Endodermal cell (in vitro differentiated cells): ENCODE measurements at regions not wholly inside any gene's neighbourhood (a gene's known extent, or its start where the extent isn't known, plus 50 kb on each side); places are given as distances from the start of the nearest gene placed in this dataset.
A peak's percentile ranks its signal among the peaks of the same experiment; 100 is the strongest.

Experiments used
- DNase-seq: peaks from one replicate; pipeline ENCODE4 v3.0.0-alpha.2; 2017
- H3K27ac ChIP-seq: 2 replicates; pipeline ENCODE4 v1.5.1; 2013; ENCODE audit warnings: mild to moderate bottlenecking, low read depth, low read length, moderate library complexity
- H3K27me3 ChIP-seq: 2 replicates; pipeline ENCODE4 v1.6.1; 2013; ENCODE audit warnings: mild to moderate bottlenecking, low read length, moderate library complexity; ENCODE audit not compliant: insufficient read depth, control insufficient read depth, poor library complexity, severe bottlenecking
- H3K36me3 ChIP-seq: 2 replicates; pipeline ENCODE4 v1.7.0; 2013; ENCODE audit warnings: mild to moderate bottlenecking, low read length, moderate library complexity; ENCODE audit not compliant: control insufficient read depth, insufficient read depth
- H3K4me1 ChIP-seq: one replicate; pipeline ENCODE4 v1.7.0; 2013; ENCODE audit warnings: low read length; ENCODE audit not compliant: control insufficient read depth, insufficient read depth
- H3K4me3 ChIP-seq: 2 replicates; pipeline ENCODE4 v1.5.1; 2013; ENCODE audit warnings: mild to moderate bottlenecking, low read length, moderate library complexity
- H3K9ac ChIP-seq: 2 replicates; pipeline ENCODE4 v1.6.1; 2013; ENCODE audit warnings: mild to moderate bottlenecking, low read length, moderate library complexity; ENCODE audit not compliant: poor library complexity, severe bottlenecking; ENCODE audit errors: extremely low read depth
- H3K9me3 ChIP-seq: 2 replicates; pipeline ENCODE4 v1.6.1; 2013; ENCODE audit warnings: mild to moderate bottlenecking, low read length, moderate library complexity; ENCODE audit not compliant: control insufficient read depth
- H3K27ac Mint-ChIP-seq: 2 replicates; pipeline ENCODE4 v1.8.0; 2020; ENCODE audit warnings: mixed read lengths
- H3K27me3 Mint-ChIP-seq: 2 replicates; pipeline ENCODE4 v1.8.0; 2021; ENCODE audit warnings: mild to moderate bottlenecking, mixed read lengths; ENCODE audit not compliant: insufficient read depth
- H3K36me3 Mint-ChIP-seq: 2 replicates; pipeline ENCODE4 v1.8.0; 2020; ENCODE audit warnings: low read depth, mixed read lengths
- H3K4me1 Mint-ChIP-seq: 2 replicates; pipeline ENCODE4 v1.8.0; 2020; ENCODE audit warnings: mixed read lengths
- H3K4me3 Mint-ChIP-seq: 2 replicates; pipeline ENCODE4 v1.8.0; 2020; ENCODE audit warnings: mild to moderate bottlenecking, moderate library complexity, mixed read lengths
- H3K9me3 Mint-ChIP-seq: 2 replicates; pipeline ENCODE4 v1.8.0; 2020; ENCODE audit warnings: mild to moderate bottlenecking, mixed read lengths
- WGBS, 2 experiments: methylation state at CpG; one replicate each; pipeline versions ENCODE4 v1.1.5 to v1.1.7; 2013; ENCODE audit warnings: missing lambda C conversion rate in 2 of 2, mixed read lengths in 1 of 2; ENCODE audit not compliant: insufficient coverage in 1 of 2, insufficient read length in 1 of 2; 5-methylcytosine and 5-hydroxymethylcytosine counted together
- TF ChIP-seq, protein P1 (sequence below): fragments of 200-600 bp; sonication (generic); conservative IDR thresholded peaks from 2 replicates; pipeline ENCODE4 v1.5.0; 2021; ENCODE audit warnings: antibody characterized with exemption, mild to moderate bottlenecking

DNA sequence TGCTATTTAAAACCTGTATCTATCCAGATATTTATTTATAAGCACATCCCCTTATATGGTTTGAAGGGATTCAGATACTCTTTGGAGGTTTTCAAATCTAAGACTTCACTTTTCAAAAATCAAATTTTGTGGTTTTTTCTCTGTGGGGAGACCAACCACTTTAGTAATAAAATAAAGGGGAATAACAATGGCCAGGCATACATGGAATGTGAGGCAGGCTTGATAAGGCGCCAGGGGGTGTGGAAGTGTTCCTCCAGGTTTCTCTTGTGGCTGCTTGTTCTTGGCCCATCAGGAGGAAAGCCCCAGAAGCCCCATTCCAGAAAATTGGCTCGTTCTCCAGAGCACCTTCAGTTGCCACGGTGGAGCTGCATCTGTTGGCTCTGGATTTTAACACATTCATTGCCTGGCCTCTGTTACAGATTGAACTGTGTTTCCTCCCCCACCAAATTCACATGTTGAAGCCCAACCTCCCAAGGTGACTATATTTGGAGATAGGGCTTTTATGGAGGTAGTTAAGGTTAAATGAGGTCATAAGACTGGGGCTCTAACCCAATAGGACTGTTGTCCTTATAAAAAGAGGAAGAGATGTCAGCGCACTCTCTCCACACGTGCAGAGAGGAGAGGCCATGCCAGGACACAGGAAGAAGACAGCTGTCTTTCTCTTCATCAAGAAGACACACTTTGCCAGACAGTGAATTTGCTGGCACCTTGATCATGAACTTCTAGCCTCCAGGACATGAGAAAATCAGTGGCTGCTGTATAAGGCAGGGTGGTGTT is 195.9 kb downstream of the TMEM38B start:
- H3K4me3 ChIP-seq: no peak overlapping the region
- Mint-ChIP-seq H3K27me3 (peaks cover 3% of the 10 kb centered on the region), H3K27ac (no peak overlapping the region), H3K4me1 (peaks cover 19% of the 10 kb centered on the region), H3K4me3 (no peak overlapping the region), H3K9me3 (no peaks in the 10 kb centered on the region), H3K36me3 (no peaks in the 10 kb centered on the region)
- no peak overlapping the region for H3K27ac ChIP-seq
- no peaks in the 10 kb centered on the region for H3K36me3 ChIP-seq
- 64 to 92% methylated on average over 3 to 5 of the region's 5 CpGs for WGBS, 2 experiments
- no peak for DNase-seq
- peaks cover 8% of the 10 kb centered on the region for H3K4me1 ChIP-seq
- H3K9me3 ChIP-seq: no peaks in the 10 kb centered on the region
- H3K27me3 ChIP-seq: no peaks in the 10 kb centered on the region
- TF ChIP-seq, protein P1, sequence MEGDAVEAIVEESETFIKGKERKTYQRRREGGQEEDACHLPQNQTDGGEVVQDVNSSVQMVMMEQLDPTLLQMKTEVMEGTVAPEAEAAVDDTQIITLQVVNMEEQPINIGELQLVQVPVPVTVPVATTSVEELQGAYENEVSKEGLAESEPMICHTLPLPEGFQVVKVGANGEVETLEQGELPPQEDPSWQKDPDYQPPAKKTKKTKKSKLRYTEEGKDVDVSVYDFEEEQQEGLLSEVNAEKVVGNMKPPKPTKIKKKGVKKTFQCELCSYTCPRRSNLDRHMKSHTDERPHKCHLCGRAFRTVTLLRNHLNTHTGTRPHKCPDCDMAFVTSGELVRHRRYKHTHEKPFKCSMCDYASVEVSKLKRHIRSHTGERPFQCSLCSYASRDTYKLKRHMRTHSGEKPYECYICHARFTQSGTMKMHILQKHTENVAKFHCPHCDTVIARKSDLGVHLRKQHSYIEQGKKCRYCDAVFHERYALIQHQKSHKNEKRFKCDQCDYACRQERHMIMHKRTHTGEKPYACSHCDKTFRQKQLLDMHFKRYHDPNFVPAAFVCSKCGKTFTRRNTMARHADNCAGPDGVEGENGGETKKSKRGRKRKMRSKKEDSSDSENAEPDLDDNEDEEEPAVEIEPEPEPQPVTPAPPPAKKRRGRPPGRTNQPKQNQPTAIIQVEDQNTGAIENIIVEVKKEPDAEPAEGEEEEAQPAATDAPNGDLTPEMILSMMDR: no peak
- no peak overlapping the region for H3K9ac ChIP-seq

DNA sequence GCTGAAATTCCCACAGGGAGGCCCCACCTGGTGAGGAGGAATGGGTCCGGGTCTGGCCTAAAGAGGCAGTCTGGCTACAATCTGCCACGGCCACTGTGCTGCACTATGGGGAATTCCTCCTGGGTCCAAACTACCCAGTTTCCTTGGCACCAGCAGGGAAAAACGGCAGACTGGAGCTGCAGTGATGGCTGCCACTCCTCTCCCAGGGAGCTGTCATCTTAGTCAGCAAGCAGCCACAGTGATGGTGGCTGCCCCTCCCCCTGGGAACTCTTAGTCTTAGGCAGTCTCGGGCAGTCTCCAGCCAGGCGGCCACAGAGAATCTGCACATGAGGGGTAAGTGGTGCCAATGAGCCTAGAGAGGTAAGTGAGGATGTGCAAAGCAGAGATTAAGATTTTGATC is 205.8 kb downstream of the TMEM38B start:
- H3K4me3 Mint-ChIP-seq: no peak overlapping the region
- 54 to 81% methylated on average over 3 to 5 of the region's 5 CpGs for WGBS, 2 experiments
- TF ChIP-seq, protein P1: no peak
- H3K36me3 Mint-ChIP-seq: no peaks in the 10 kb centered on the region
- no peak overlapping the region for H3K27ac Mint-ChIP-seq
- Histone ChIP-seq H3K36me3 (no peaks in the 10 kb centered on the region), H3K27ac (no peak overlapping the region), H3K4me1 (peaks cover 5% of the 10 kb centered on the region), H3K9me3 (peaks cover 4% of the 10 kb centered on the region), H3K9ac (no peak overlapping the region), H3K27me3 (no peaks in the 10 kb centered on the region), H3K4me3 (no peak overlapping the region)
- DNase-seq: no peak
- H3K27me3 Mint-ChIP-seq: peaks cover 2% of the 10 kb centered on the region
- H3K4me1 Mint-ChIP-seq: peaks cover 10% of the 10 kb centered on the region
- peaks cover 2% of the 10 kb centered on the region for H3K9me3 Mint-ChIP-seq

GRCh38 chr9:105901514-105902109 is 207.3 kb downstream of the TMEM38B start:
- TF ChIP-seq, protein P1: peak; percentile 96
- Histone ChIP-seq H3K9me3 (peaks cover 10% of the 10 kb centered on the region), H3K4me1 (peaks cover 5% of the 10 kb centered on the region), H3K27me3 (no peaks in the 10 kb centered on the region), H3K36me3 (no peaks in the 10 kb centered on the region), H3K4me3 (no peak overlapping the region), H3K27ac (no peak overlapping the region), H3K9ac (no peak overlapping the region)
- H3K4me3 Mint-ChIP-seq: no peak overlapping the region
- peak; percentile 88 for DNase-seq
- H3K4me1 Mint-ChIP-seq: peaks cover 4% of the 10 kb centered on the region
- no peaks in the 10 kb centered on the region for H3K36me3 Mint-ChIP-seq
- H3K27me3 Mint-ChIP-seq: no peaks in the 10 kb centered on the region
- H3K27ac Mint-ChIP-seq: no peak overlapping the region
- H3K9me3 Mint-ChIP-seq: peaks cover 5% of the 10 kb centered on the region
- WGBS, 2 experiments: 37 to 38% methylated on average over 2 to 4 of the region's 4 CpGs
